T-cell (primary cell): ENCODE measurements at regions not wholly inside any gene's neighbourhood (a gene's known extent, or its start where the extent isn't known, plus 50 kb on each side); places are given as distances from the start of the nearest gene placed in this dataset.

Experiments
- ATAC-seq, 4 experiments: fragments of 200-7000 bp in 3 of 4; fragments of 150-1000 bp in 1 of 4; cut with Tn5 transposase; replicated peaks in 1 of 4; 1 replicate in 3 of 4; 2 replicates in 1 of 4; pipeline ENCODE4 v1.10.0; 2021; ENCODE audit warnings: moderate library complexity in 3 of 4, mild to moderate bottlenecking in 2 of 4, moderate number of reproducible peaks in 1 of 4
- CTCF ChIA-PET, 2 donors: fragments of 300-600 bp; sonication (Branson Sonifier 250); formaldehyde crosslinking; loops; one replicate each; lab custom pipeline; 2022; ENCODE audit warnings: antibody characterized with exemption in 2 of 2; lab: Charles Lee
- POLR2A ChIA-PET, 2 donors: fragments of 300-600 bp; sonication (Branson Sonifier 250); formaldehyde crosslinking; loops; one replicate each; lab custom pipeline; 2022; ENCODE audit warnings: antibody characterized with exemption in 2 of 2; lab: Charles Lee
- DNase-seq, 35 experiments: peaks; one replicate each; pipeline versions ENCODE4 v3.0.0 to v3.0.0-alpha.2; 2013 to 2023
- H3K27ac ChIP-seq: one replicate; pipeline ENCODE4 v1.5.1; 2013; ENCODE audit warnings: low read length
- H3K27me3 ChIP-seq, 2 experiments: replicated peaks in 1 of 2; 1 replicate in 1 of 2; 2 replicates in 1 of 2; pipeline versions ENCODE4 v1.6.1 to v1.7.0; 2013; ENCODE audit warnings: low read length in 1 of 2, mixed read lengths in 1 of 2; ENCODE audit not compliant: control insufficient read depth in 2 of 2, insufficient read depth in 2 of 2; ENCODE audit errors: extremely low read depth in 1 of 2
- H3K36me3 ChIP-seq, 2 donors: 1 replicate in 1 of 2; 2 replicates in 1 of 2; pipeline versions ENCODE4 v1.6.1 to v1.7.0; 2013; ENCODE audit warnings: low read length in 1 of 2; ENCODE audit not compliant: control insufficient read depth in 2 of 2, insufficient read depth in 1 of 2; ENCODE audit errors: extremely low read depth in 1 of 2
- H3K4me1 ChIP-seq, 2 experiments: 1 replicate in 1 of 2; 2 replicates in 1 of 2; pipeline versions ENCODE4 v1.6.1 to v1.7.0; 2013; ENCODE audit warnings: low read length in 2 of 2, mixed read lengths in 1 of 2; ENCODE audit not compliant: insufficient read depth in 2 of 2, control insufficient read depth in 1 of 2; ENCODE audit errors: extremely low read depth in 1 of 2
- H3K4me3 ChIP-seq, 2 donors: 1 replicate in 1 of 2; 2 replicates in 1 of 2; pipeline versions ENCODE4 v1.5.1 to v1.7.0; 2013; ENCODE audit warnings: mild to moderate bottlenecking in 2 of 2, low read length in 1 of 2, moderate library complexity in 1 of 2; ENCODE audit not compliant: control insufficient read depth in 1 of 2; ENCODE audit errors: extremely low read depth in 1 of 2
- H3K9me3 ChIP-seq: 2 replicates; pipeline ENCODE4 v1.7.0; 2013
- H3K27ac Mint-ChIP-seq, 2 donors: one replicate each; pipeline ENCODE4 v1.8.0; 2020 to 2021; ENCODE audit warnings: mild to moderate bottlenecking in 2 of 2, mixed read lengths in 2 of 2
- H3K27me3 Mint-ChIP-seq, 2 donors: one replicate each; pipeline ENCODE4 v1.8.0; 2021 to 2022; ENCODE audit warnings: mixed read lengths in 2 of 2
- H3K36me3 Mint-ChIP-seq: one replicate; pipeline ENCODE4 v1.8.0; 2021; ENCODE audit warnings: mixed read lengths
- H3K4me1 Mint-ChIP-seq, 3 donors: one replicate each; pipeline ENCODE4 v1.8.0; 2020 to 2022; ENCODE audit warnings: mixed read lengths in 3 of 3, mild to moderate bottlenecking in 1 of 3
- H3K4me3 Mint-ChIP-seq, 3 donors: one replicate each; pipeline ENCODE4 v1.8.0; 2020 to 2022; ENCODE audit warnings: mild to moderate bottlenecking in 3 of 3, mixed read lengths in 3 of 3, moderate library complexity in 3 of 3
- H3K9me3 Mint-ChIP-seq, 3 donors: one replicate each; pipeline ENCODE4 v1.8.0; 2020 to 2022; ENCODE audit warnings: mixed read lengths in 3 of 3
- WGBS: methylation state at CpG from one replicate; pipeline ENCODE4 v1.1.5; 2013; ENCODE audit warnings: missing lambda C conversion rate; ENCODE audit not compliant: insufficient coverage; 5-methylcytosine and 5-hydroxymethylcytosine counted together

- Histone ChIP-seq H3K9me3 (no peaks in the 10 kb centered on the region), H3K36me3 (no peaks in the 10 kb centered on the region), H3K4me1 (no peaks in the 10 kb centered on the region), H3K4me3 (no peak overlapping the region), H3K27ac (no peak overlapping the region), H3K27me3 (no peaks in the 10 kb centered on the region)
- Mint-ChIP-seq H3K36me3 (no peaks in the 10 kb centered on the region), H3K27ac (no peak overlapping the region), H3K4me3 (no peak overlapping the region), H3K4me1 (no peaks in the 10 kb centered on the region), H3K9me3 (no peaks in the 10 kb centered on the region), H3K27me3 (peaks cover 7% of the 10 kb centered on the region in 2 donors)
- ChIA-PET CTCF (no interaction called here), POLR2A (no interaction called here)
- ATAC-seq (no peak), DNase-seq (no peak)
- 63% methylated on average over 1 of the region's 1 CpG for WGBS
Measured at GRCh38 chr1:223016381-223016780, 126.7 kb downstream of the TLR5 start.

- Mint-ChIP-seq H3K27me3 (peaks cover 6 to 7% of the 10 kb centered on the region in 2 donors), H3K9me3 (no peaks in the 10 kb centered on the region), H3K27ac (no peak overlapping the region), H3K4me1 (no peaks in the 10 kb centered on the region), H3K36me3 (no peaks in the 10 kb centered on the region), H3K4me3 (no peak overlapping the region)
- Histone ChIP-seq H3K9me3 (no peaks in the 10 kb centered on the region), H3K27ac (no peak overlapping the region), H3K36me3 (no peaks in the 10 kb centered on the region), H3K27me3 (no peaks in the 10 kb centered on the region), H3K4me1 (no peaks in the 10 kb centered on the region), H3K4me3 (no peak overlapping the region)
- 70% methylated on average over 4 of the region's 6 CpGs for WGBS
- ATAC-seq: no peak
- no peak for DNase-seq
- ChIA-PET CTCF (no interaction called here), POLR2A (no interaction called here)
Measured at GRCh38 chr1:223016890-223017289, 126.2 kb downstream of the TLR5 start.

DNA sequence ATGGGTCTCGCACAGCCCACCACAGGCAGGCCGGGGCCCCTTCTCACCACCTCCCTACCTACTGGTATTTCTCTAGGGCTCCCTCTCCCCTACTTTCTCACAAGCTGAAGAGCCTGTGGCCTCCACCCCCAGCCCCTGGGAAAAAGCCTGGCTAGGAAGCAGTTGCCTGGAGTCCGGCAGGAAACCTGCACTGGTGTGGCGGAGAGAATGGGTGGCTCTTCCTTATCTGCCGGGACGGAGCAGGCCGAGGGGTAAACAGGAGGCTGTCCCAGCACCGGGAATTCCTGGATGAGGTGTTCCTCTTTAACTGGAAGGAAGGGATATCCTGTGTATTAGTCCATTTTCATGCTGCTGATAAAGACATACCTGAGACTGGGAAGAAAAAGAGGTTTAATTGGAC, 125.8 kb downstream of the TLR5 start:
- no peak overlapping the region for H3K4me3 Mint-ChIP-seq
- no peaks in the 10 kb centered on the region for H3K9me3 Mint-ChIP-seq
- no peak overlapping the region for H3K27ac ChIP-seq
- ChIA-PET CTCF (no interaction called here), POLR2A (no interaction called here)
- no peaks in the 10 kb centered on the region for H3K4me1 ChIP-seq
- DNase-seq: no peak
- H3K36me3 ChIP-seq: no peaks in the 10 kb centered on the region
- H3K27me3 Mint-ChIP-seq: peaks cover 6 to 7% of the 10 kb centered on the region in 2 donors
- no peaks in the 10 kb centered on the region for H3K4me1 Mint-ChIP-seq
- no peaks in the 10 kb centered on the region for H3K9me3 ChIP-seq
- no peak overlapping the region for H3K27ac Mint-ChIP-seq
- WGBS: 84% methylated on average over 6 of the region's 8 CpGs
- H3K27me3 ChIP-seq: no peaks in the 10 kb centered on the region
- ATAC-seq: no peak
- H3K4me3 ChIP-seq: no peak overlapping the region
- H3K36me3 Mint-ChIP-seq: no peaks in the 10 kb centered on the region

DNA sequence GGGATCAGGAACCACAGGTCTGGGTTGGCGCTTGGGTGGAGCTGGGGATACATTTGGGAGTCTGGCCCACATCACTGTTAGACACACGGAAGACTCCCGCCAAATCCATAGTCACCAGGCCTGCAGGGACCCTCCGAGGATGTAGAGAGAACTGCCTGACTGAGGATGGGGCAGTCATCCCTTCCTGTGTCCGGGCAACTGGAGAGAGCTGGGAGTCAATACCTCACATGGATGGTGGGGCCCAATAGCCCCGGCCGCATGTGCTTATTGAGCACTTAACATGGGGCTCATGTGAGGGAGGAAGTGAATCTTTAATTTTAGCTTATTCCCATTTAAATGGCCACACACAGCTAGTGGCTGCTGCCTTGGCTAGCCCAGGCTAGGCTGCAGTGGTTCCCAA, 124.5 kb downstream of the TLR5 start:
- 84% methylated on average over 4 of the region's 7 CpGs for WGBS
- Histone ChIP-seq H3K4me1 (no peaks in the 10 kb centered on the region), H3K4me3 (no peak overlapping the region), H3K36me3 (no peaks in the 10 kb centered on the region), H3K27me3 (no peaks in the 10 kb centered on the region), H3K9me3 (no peaks in the 10 kb centered on the region), H3K27ac (no peak overlapping the region)
- no peak for ATAC-seq
- Mint-ChIP-seq H3K9me3 (no peaks in the 10 kb centered on the region), H3K27ac (no peak overlapping the region), H3K36me3 (no peaks in the 10 kb centered on the region), H3K4me1 (no peaks in the 10 kb centered on the region), H3K27me3 (peaks cover under 1 to 3% of the 10 kb centered on the region in 2 donors), H3K4me3 (no peak overlapping the region)
- ChIA-PET CTCF (no interaction called here), POLR2A (no interaction called here)
- DNase-seq: no peak

GRCh38 chr1:223019256-223019655, 123.8 kb downstream of the TLR5 start:
- no peak for ATAC-seq
- H3K4me3 Mint-ChIP-seq: no peak overlapping the region
- peaks cover 0 to 4% (median 0%) of the 10 kb centered on the region in 3 donors for H3K9me3 Mint-ChIP-seq
- peaks cover 0 to 3% of the 10 kb centered on the region in 2 donors for H3K27me3 Mint-ChIP-seq
- Histone ChIP-seq H3K4me1 (no peaks in the 10 kb centered on the region), H3K27me3 (no peaks in the 10 kb centered on the region), H3K4me3 (no peak overlapping the region), H3K36me3 (no peaks in the 10 kb centered on the region), H3K27ac (no peak overlapping the region), H3K9me3 (no peaks in the 10 kb centered on the region)
- no peaks in the 10 kb centered on the region for H3K4me1 Mint-ChIP-seq
- ChIA-PET CTCF (interaction anchor here in 1 of 2 donors (0.7 kb wide), 1 partner anchor 452 kb away, joined by 3 read pairs; no protein-coding TSS in a partner anchor), POLR2A (no interaction called here)
- H3K36me3 Mint-ChIP-seq: no peaks in the 10 kb centered on the region
- no peak for DNase-seq
- no peak overlapping the region for H3K27ac Mint-ChIP-seq

DNA sequence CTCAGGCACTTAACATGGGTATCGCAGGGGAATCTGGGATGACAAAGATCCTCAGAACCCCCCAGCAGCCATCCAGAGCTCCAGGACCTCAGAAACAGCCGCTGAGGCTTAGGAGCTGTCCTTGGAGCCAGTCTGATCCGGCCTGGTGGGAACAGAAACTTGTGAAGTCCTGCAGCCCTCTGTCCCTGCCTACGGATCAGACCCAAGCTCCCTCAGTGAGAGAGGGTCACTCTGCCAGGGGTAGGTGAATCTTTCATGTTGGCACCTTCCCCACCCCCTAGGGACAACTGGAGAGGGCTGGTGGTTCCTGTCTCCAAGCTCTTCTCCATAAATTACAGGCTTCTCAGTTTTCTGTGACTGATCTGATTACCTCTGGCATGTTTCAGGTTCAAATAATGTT, 122.3 kb downstream of the TLR5 start:
- Histone ChIP-seq H3K4me3 (no peak overlapping the region), H3K27ac (no peak overlapping the region), H3K27me3 (no peaks in the 10 kb centered on the region), H3K4me1 (no peaks in the 10 kb centered on the region), H3K36me3 (no peaks in the 10 kb centered on the region), H3K9me3 (no peaks in the 10 kb centered on the region)
- Mint-ChIP-seq H3K9me3 (peaks cover 0 to 4% (median 0%) of the 10 kb centered on the region in 3 donors), H3K27me3 (no peaks in the 10 kb centered on the region), H3K36me3 (no peaks in the 10 kb centered on the region), H3K4me1 (no peaks in the 10 kb centered on the region), H3K4me3 (no peak overlapping the region), H3K27ac (no peak overlapping the region)
- CTCF ChIA-PET: no interaction called here
- DNase-seq: no peak
- WGBS: 83% methylated on average over 1 of the region's 4 CpGs
- POLR2A ChIA-PET: no interaction called here
- no peak for ATAC-seq
